ENCODE measurements at regions not wholly inside any gene's neighbourhood (a gene's known extent, or its start where the extent isn't known, plus 50 kb on each side); places are given as distances from the start of the nearest gene placed in this dataset.

DNA sequence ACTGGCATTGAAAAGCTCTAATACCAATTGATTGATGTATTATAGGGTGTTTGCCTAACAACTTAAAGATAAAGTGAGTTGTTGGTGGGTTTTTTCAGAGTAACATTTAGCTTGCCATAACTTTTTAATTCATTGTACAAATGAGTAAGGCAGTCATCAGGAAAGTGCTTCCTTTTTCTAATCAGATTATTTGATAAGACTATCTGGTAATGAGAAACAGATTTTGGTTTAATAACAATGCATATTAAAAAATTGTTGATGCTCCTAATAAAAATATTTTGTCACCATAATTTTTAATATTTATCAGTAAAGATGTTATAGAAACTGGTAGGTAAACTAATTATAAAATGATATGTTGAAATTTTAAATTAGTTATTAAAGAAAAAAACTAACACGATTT, 51.3 kb downstream of the BLTP1 start:
- H3K27me3 Mint-ChIP-seq, result no peaks in the 10 kb centered on the region
- peaks cover 47% of the 10 kb centered on the region for H3K36me3 Mint-ChIP-seq (ENCODE audit: low read depth)
- no peak overlapping the region for H3K27ac Mint-ChIP-seq
- H3K4me3 Mint-ChIP-seq, result no peak overlapping the region
- no peaks in the 10 kb centered on the region for H3K9me3 Mint-ChIP-seq
- no peaks in the 10 kb centered on the region for H3K4me1 Mint-ChIP-seq (ENCODE audit: low read depth)

DNA sequence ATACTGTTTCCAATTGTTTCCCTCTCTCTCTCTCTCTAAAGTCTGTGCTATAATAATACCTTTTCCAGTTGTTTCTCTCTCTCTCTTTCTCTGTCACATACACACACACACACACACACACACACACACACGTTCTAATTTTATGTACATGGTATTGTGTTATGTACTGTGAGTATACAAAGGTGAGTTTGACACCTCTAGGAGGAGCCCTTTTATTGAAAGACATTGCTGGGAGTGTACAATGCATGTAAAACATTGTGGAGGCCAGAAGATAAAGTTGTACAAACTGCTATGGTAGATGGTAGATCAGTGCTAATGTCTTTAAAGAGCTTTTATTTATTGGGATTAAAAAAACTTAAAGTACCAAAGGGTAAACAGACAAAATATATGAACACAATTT, 53.6 kb downstream of the BLTP1 start:
- H3K4me3 Mint-ChIP-seq, result no peak overlapping the region
- no peaks in the 10 kb centered on the region for H3K9me3 Mint-ChIP-seq
- H3K4me1 Mint-ChIP-seq (ENCODE audit: low read depth), result no peaks in the 10 kb centered on the region
- no peaks in the 10 kb centered on the region for H3K27me3 Mint-ChIP-seq
- H3K36me3 Mint-ChIP-seq (ENCODE audit: low read depth), result peaks cover 49% of the 10 kb centered on the region
- no peak overlapping the region for H3K27ac Mint-ChIP-seq

DNA sequence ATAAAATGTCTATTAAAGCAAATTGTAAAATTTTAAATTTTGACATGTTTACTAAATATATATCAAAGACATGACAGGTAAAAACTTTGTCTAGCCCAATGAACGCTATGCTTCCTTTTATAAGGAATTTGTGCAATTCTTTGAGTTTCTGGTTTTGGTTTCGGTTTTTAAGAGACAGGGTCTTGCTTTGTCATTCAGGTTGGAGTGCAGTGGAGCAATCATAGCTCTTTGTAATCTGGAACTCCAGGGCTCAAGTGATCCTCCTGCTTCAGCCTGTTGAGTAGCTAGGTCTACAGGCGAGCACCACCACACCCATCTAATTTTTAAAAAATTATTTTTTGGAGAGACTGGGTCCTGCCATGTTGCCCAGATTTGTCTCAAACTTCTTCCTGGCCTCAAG, 60.7 kb downstream of the BLTP1 start:
- Mint-ChIP-seq H3K4me1 (ENCODE audit: low read depth) (peaks cover 9% of the 10 kb centered on the region), H3K27ac (no peak overlapping the region), H3K9me3 (peaks cover 4% of the 10 kb centered on the region), H3K36me3 (ENCODE audit: low read depth) (peaks cover 55% of the 10 kb centered on the region), H3K27me3 (no peaks in the 10 kb centered on the region), H3K4me3 (no peak overlapping the region)

DNA sequence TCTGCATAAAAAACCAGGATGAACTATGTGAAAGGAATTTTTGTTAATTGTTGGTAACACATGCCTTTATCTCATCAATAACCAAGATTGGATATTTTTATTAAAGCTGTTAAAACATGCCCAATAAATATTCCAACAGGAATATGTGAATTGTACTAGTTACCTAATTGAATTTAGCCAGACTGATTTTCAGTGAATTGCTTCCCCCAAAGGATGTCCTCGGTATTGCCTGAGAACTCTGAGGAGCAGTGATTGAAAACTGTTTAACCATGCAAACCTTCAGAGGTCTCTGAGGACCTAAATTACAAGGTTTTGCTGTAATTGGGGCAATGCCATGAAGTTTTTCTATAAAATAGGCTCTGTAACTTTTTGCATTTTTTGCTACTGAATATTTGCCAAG, 66.6 kb downstream of the BLTP1 start:
- H3K36me3 Mint-ChIP-seq (ENCODE audit: low read depth), result peaks cover 52% of the 10 kb centered on the region
- H3K4me3 Mint-ChIP-seq, result no peak overlapping the region
- no peaks in the 10 kb centered on the region for H3K27me3 Mint-ChIP-seq
- no peak overlapping the region for H3K27ac Mint-ChIP-seq
- H3K9me3 Mint-ChIP-seq, result peaks cover 4% of the 10 kb centered on the region
- no peaks in the 10 kb centered on the region for H3K4me1 Mint-ChIP-seq (ENCODE audit: low read depth)

DNA sequence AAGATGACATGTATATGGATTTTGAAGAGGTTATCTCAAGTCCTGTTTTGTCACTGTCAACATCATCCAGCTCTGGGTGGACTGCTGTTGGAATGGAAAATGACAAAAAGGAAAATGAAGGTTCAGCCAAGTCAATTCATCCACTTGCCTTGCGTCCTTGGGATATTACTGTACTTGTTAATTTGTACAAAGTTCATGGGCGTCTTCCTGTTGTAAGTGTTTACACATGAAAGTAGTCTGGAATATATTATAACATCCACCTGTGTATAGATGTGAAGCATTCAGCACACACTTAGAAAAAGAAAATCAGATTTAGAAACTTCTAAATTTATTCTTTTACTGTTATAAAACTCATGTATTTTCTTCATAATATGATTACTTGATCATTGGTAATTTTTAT, 67.2 kb downstream of the BLTP1 start:
- H3K9me3 Mint-ChIP-seq, result peaks cover 4% of the 10 kb centered on the region
- H3K27me3 Mint-ChIP-seq, result no peaks in the 10 kb centered on the region
- H3K27ac Mint-ChIP-seq, result no peak overlapping the region
- peaks cover 52% of the 10 kb centered on the region for H3K36me3 Mint-ChIP-seq (ENCODE audit: low read depth)
- H3K4me3 Mint-ChIP-seq, result no peak overlapping the region
- no peaks in the 10 kb centered on the region for H3K4me1 Mint-ChIP-seq (ENCODE audit: low read depth)

DNA sequence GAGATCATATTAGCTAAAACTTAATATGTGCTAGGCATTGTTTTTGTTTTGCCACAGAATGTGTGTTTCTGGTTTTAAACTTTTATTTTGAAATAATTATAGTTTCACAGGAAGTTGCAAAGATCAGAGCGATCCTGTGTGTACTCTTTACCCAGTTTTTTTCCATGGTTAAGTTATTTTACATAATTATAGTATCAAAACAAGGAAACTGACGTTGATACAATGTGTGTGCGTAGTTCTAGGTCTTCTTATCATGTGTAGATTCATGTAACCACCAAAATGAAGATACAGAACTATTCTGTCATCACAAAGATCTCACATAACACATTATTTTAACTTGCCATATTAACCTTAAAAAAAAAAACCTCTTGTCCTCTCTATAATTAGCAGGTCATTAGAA, 69.2 kb downstream of the BLTP1 start:
- H3K27me3 Mint-ChIP-seq, result no peaks in the 10 kb centered on the region
- H3K36me3 Mint-ChIP-seq (ENCODE audit: low read depth), result peaks cover 47% of the 10 kb centered on the region
- no peak overlapping the region for H3K27ac Mint-ChIP-seq
- no peak overlapping the region for H3K4me3 Mint-ChIP-seq
- H3K4me1 Mint-ChIP-seq (ENCODE audit: low read depth), result no peaks in the 10 kb centered on the region
- H3K9me3 Mint-ChIP-seq, result no peaks in the 10 kb centered on the region

DNA sequence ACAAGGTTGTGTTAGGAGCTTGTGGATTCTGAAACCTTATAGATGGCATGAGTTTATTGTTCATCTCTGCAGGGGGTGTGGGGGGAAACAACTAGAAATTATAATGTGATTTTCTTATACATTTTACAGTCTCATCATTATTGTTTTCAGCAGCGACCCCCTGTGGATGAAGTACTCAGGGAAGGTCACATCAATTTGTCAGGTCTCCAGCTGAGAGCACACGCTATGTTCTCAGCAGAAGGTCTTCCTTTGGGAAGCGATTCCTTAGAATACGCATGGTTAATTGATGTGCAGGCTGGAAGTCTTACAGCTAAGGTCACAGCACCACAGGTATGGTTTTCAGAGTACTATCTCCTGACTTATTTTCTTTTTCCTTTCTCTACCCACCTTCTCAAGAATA, 72.2 kb downstream of the BLTP1 start:
- H3K9me3 Mint-ChIP-seq, result no peaks in the 10 kb centered on the region
- H3K4me1 Mint-ChIP-seq (ENCODE audit: low read depth), result no peaks in the 10 kb centered on the region
- H3K27ac Mint-ChIP-seq, result no peak overlapping the region
- H3K36me3 Mint-ChIP-seq (ENCODE audit: low read depth), result peaks cover 48% of the 10 kb centered on the region
- H3K4me3 Mint-ChIP-seq, result no peak overlapping the region
- no peaks in the 10 kb centered on the region for H3K27me3 Mint-ChIP-seq

DNA sequence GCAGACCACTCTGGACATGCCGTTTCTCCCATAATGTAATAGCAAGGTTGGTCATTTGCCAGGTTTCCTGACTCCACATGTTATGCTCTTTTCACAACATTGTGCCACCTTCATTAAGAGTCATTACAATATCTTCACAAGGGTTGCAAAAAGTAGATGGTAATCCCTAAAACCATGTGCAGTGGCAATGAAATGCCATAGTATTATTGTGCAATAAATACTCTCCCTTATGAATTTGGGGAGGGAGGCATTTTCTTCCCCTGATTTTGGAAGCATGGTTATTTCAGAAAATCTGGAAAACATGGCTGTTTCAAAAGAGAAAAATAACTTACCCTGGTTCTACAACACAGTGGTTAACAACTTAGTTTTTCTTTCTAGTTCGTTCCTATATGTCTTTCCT, 75.1 kb downstream of the BLTP1 start:
- no peaks in the 10 kb centered on the region for H3K9me3 Mint-ChIP-seq
- no peaks in the 10 kb centered on the region for H3K4me1 Mint-ChIP-seq (ENCODE audit: low read depth)
- no peak overlapping the region for H3K4me3 Mint-ChIP-seq
- peaks cover 49% of the 10 kb centered on the region for H3K36me3 Mint-ChIP-seq (ENCODE audit: low read depth)
- no peak overlapping the region for H3K27ac Mint-ChIP-seq
- H3K27me3 Mint-ChIP-seq, result no peaks in the 10 kb centered on the region

DNA sequence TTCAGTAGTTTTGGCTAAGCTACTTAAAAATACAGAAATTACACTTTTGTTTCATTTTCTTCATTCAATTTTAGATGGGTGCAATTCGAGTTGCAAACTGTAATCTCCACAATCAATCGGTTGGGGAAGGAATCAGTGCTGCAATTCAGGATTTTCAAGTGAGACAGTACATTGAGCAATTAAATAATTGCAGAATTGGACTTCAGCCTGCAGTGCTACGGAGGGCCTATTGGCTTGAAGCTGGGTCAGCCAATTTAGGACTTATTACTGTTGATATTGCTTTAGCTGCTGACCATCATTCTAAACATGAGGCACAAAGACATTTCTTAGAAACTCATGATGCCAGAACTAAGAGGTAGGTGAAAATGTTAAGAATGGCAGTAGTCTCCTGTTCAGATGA, 77.7 kb downstream of the BLTP1 start:
- no peak overlapping the region for H3K4me3 Mint-ChIP-seq
- H3K27ac Mint-ChIP-seq, result no peak overlapping the region
- no peaks in the 10 kb centered on the region for H3K27me3 Mint-ChIP-seq
- peaks cover 41% of the 10 kb centered on the region for H3K36me3 Mint-ChIP-seq (ENCODE audit: low read depth)
- H3K9me3 Mint-ChIP-seq, result no peaks in the 10 kb centered on the region
- no peaks in the 10 kb centered on the region for H3K4me1 Mint-ChIP-seq (ENCODE audit: low read depth)

DNA sequence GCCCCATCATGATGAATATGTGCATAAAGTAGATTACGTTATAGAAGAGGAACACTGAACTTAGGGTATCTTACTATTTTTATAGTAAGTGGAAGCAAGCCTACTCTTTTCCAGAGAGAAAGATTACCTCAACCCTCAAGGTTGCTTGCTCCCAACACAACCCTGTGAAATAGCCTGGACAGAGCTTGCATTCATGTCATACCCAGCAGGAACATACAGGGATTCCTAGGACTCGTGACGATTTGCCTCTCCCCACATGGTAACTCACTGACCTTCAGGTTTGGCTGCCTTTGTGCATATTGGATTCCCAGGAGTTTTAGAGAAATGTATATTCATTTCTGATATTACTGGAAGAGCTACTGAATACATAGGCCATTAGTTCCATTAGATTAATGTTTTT, 80.5 kb downstream of the BLTP1 start:
- H3K4me1 Mint-ChIP-seq (ENCODE audit: low read depth), result no peaks in the 10 kb centered on the region
- no peak overlapping the region for H3K27ac Mint-ChIP-seq
- H3K27me3 Mint-ChIP-seq, result no peaks in the 10 kb centered on the region
- H3K9me3 Mint-ChIP-seq, result no peaks in the 10 kb centered on the region
- H3K36me3 Mint-ChIP-seq (ENCODE audit: low read depth), result peaks cover 54% of the 10 kb centered on the region
- no peak overlapping the region for H3K4me3 Mint-ChIP-seq

DNA sequence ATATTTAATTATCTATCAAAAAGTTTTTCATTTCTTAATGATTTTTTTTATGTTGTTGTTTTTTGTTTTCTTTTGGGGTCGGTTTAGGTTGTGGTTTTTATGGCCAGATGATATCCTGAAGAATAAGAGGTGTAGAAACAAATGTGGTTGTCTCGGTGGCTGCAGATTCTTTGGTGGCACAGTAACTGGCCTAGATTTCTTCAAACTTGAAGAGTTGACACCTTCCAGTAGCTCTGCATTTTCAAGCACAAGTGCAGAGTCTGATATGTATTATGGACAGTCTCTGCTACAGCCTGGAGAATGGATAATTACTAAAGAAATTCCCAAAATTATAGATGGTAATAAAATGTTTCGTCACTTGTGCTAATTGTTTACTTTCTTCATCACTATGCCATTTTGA, 82.6 kb downstream of the BLTP1 start:
- no peaks in the 10 kb centered on the region for H3K9me3 Mint-ChIP-seq
- peaks cover 53% of the 10 kb centered on the region for H3K36me3 Mint-ChIP-seq (ENCODE audit: low read depth)
- peaks cover 8% of the 10 kb centered on the region for H3K4me1 Mint-ChIP-seq (ENCODE audit: low read depth)
- H3K4me3 Mint-ChIP-seq, result no peak overlapping the region
- no peak overlapping the region for H3K27ac Mint-ChIP-seq
- no peaks in the 10 kb centered on the region for H3K27me3 Mint-ChIP-seq

DNA sequence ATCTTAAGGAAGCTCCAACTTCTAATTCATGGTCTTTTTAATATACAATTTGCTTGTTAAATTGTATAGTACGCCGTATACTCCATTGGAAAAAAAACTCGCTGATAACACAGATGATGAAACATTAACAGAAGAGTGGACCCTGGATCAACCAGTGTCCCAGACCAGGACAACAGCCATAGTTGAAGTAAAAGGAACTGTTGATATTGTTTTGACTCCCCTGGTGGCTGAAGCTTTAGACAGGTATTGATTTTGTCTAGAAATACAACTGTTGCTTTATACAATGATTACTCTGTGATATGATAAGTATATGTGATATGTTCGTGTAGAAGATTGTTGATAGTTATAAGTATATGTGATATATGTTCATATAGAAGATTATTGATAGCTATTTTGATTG, 91.7 kb downstream of the BLTP1 start:
- Mint-ChIP-seq H3K27me3 (no peaks in the 10 kb centered on the region), H3K36me3 (ENCODE audit: low read depth) (peaks cover 45% of the 10 kb centered on the region), H3K4me3 (no peak overlapping the region), H3K9me3 (no peaks in the 10 kb centered on the region), H3K4me1 (ENCODE audit: low read depth) (peaks cover under 1% of the 10 kb centered on the region), H3K27ac (no peak overlapping the region)

DNA sequence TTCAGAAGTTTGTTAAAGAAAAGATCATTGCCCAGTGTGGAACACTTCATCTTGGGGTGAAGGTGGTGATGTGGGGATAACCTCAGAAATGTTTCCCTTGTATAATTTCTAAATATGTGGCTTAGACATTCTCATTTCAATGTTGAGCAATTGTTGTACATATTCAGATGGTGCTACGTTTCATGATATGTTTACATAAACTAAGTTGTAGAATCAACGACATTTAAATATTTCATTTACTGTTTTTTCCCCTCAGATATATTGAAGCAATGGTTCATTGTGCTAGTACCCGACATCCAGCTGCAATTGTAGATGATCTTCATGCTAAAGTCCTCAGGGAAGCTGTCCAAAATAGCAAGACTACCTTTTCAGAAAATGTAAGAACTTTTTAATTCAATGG, 92.6 kb downstream of the BLTP1 start:
- H3K36me3 Mint-ChIP-seq (ENCODE audit: low read depth), result peaks cover 48% of the 10 kb centered on the region
- H3K4me3 Mint-ChIP-seq, result no peak overlapping the region
- no peak overlapping the region for H3K27ac Mint-ChIP-seq
- H3K9me3 Mint-ChIP-seq, result no peaks in the 10 kb centered on the region
- H3K27me3 Mint-ChIP-seq, result no peaks in the 10 kb centered on the region
- H3K4me1 Mint-ChIP-seq (ENCODE audit: low read depth), result no peaks in the 10 kb centered on the region

DNA sequence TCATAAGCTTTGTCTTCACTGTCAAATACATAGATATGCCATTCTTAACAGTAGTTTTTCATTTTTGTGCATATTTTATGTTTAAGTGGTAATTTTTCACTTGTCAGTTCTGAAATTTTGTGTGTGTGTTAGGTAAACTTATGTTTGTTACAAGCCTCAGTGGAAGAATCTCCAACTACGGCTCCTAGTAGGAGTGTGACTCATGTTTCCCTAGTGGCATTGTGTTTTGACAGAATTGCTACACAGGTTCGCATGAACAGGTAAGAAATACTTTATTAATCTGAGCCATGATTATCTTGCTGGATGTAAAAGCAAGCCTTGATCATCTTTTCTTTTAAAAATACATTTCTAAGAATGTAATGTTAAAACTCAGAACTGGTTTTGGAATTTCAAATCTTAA, 94.4 kb downstream of the BLTP1 start:
- Mint-ChIP-seq H3K4me3 (no peak overlapping the region), H3K4me1 (ENCODE audit: low read depth) (no peaks in the 10 kb centered on the region), H3K27me3 (no peaks in the 10 kb centered on the region), H3K36me3 (ENCODE audit: low read depth) (peaks cover 38% of the 10 kb centered on the region), H3K9me3 (no peaks in the 10 kb centered on the region), H3K27ac (no peak overlapping the region)

DNA sequence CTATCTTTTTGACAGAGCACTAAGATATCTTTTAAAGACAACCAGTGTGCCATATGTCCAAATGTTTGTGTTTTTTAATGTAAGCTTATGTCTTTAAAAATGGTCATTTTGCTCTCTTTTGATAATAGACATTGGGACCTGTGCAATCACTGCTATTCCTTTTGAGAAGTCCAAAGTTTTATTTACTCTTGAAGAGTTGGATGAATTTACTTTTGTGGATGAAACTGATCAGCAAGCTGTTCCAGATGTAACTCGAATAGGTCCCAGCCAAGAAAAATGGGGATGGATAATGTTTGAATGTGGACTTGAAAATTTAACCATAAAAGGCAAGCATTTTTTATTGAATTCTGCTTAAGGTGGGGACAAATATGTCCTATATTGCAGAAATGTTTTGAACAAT, 97.2 kb downstream of the BLTP1 start:
- Mint-ChIP-seq H3K27me3 (no peaks in the 10 kb centered on the region), H3K27ac (no peak overlapping the region), H3K36me3 (ENCODE audit: low read depth) (peaks cover 56% of the 10 kb centered on the region), H3K4me1 (ENCODE audit: low read depth) (no peaks in the 10 kb centered on the region), H3K4me3 (no peak overlapping the region), H3K9me3 (no peaks in the 10 kb centered on the region)

DNA sequence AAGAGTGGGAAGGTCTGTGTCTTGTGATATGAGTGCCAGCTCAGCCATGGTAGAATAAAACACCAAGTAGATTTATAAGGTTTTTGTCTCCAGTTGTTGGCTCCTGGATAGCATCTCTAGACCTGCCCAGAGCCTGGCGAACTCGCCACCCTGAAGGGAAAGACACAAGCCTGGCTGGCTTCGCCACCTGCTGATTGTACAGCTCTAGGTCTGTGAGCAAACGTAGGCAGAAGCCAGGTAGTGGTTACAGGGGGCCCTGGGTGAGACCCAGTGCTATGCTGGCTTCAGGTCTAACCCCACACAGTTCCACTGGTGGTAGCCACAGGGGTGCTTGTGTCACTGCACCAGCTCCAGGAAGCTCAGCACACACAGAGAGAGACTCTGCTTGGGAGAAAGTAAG, 100.5 kb downstream of the BLTP1 start:
- no peaks in the 10 kb centered on the region for H3K27me3 Mint-ChIP-seq
- H3K36me3 Mint-ChIP-seq (ENCODE audit: low read depth), result peaks cover 59% of the 10 kb centered on the region
- no peak overlapping the region for H3K27ac Mint-ChIP-seq
- no peaks in the 10 kb centered on the region for H3K4me1 Mint-ChIP-seq (ENCODE audit: low read depth)
- H3K4me3 Mint-ChIP-seq, result no peak overlapping the region
- no peaks in the 10 kb centered on the region for H3K9me3 Mint-ChIP-seq

DNA sequence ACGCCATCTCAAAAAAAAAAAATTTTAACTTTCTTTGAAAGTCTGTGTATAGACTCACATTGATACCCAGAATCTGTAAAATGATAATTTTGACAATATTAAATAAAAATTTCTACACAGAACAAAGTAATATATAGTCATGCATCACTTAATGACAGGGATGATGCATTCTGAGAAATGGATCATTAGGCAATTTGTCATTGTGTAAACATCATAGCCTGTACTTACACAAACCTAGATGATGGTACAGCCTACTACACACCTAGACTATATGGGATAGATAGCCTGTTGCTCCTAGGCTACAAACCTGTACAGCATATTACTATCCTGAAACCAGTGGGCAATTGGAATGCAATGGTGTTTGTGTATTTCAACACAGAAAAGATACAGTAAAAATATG, 107.7 kb downstream of the BLTP1 start:
- H3K9me3 Mint-ChIP-seq, result no peaks in the 10 kb centered on the region
- no peak overlapping the region for H3K27ac Mint-ChIP-seq
- H3K4me1 Mint-ChIP-seq (ENCODE audit: low read depth), result no peaks in the 10 kb centered on the region
- peaks cover 45% of the 10 kb centered on the region for H3K36me3 Mint-ChIP-seq (ENCODE audit: low read depth)
- no peak overlapping the region for H3K4me3 Mint-ChIP-seq
- H3K27me3 Mint-ChIP-seq, result no peaks in the 10 kb centered on the region
